ENCODE measurements at regions not wholly inside any gene's neighbourhood (a gene's known extent, or its start where the extent isn't known, plus 50 kb on each side); places are given as distances from the start of the nearest gene placed in this dataset.

GRCh38 chr11:33520112-33520511 is 180.5 kb downstream of the C11orf91 start:
- DNase-seq, result no peak

- no peak for DNase-seq
Observed at GRCh38 chr11:33515347-33515746, 185.3 kb downstream of the C11orf91 start.

GRCh38 chr11:33514079-33514925 is 186.3 kb downstream of the C11orf91 start:
- DNase-seq, result no peak

- no peak for DNase-seq
Observed at GRCh38 chr11:33509632-33510031, 191.0 kb downstream of the C11orf91 start.

- DNase-seq, result no peak
Observed at GRCh38 chr11:33507967-33508366, 192.7 kb downstream of the C11orf91 start.

GRCh38 chr11:33507356-33507755 is 193.3 kb downstream of the C11orf91 start:
- DNase-seq, result no peak

GRCh38 chr11:33505093-33505492 is 195.5 kb downstream of the C11orf91 start:
- no peak for DNase-seq

GRCh38 chr11:33500861-33501479 is 199.7 kb downstream of the C11orf91 start:
- no peak for DNase-seq

- DNase-seq, result no peak
Observed at GRCh38 chr11:33500332-33500731, 200.3 kb downstream of the C11orf91 start.

GRCh38 chr11:33492596-33492995 is 208.0 kb downstream of the C11orf91 start:
- no peak for DNase-seq

- no peak for DNase-seq
Observed at GRCh38 chr11:33490842-33491370, 209.7 kb downstream of the C11orf91 start.

- DNase-seq, result no peak
Observed at GRCh38 chr11:33488971-33489370, 211.7 kb downstream of the C11orf91 start.

GRCh38 chr11:33480626-33481025 is 220.0 kb downstream of the C11orf91 start:
- DNase-seq, result no peak

- no peak for DNase-seq
Observed at GRCh38 chr11:33479231-33479630, 221.4 kb downstream of the C11orf91 start.

- no peak for DNase-seq
Observed at GRCh38 chr11:33478111-33478573, 221.0 kb downstream of the HIPK3 start.

- no peak for DNase-seq
Observed at GRCh38 chr11:33476945-33477606, 219.9 kb downstream of the HIPK3 start.

- DNase-seq, result no peak
Observed at GRCh38 chr11:33475993-33476392, 218.8 kb downstream of the HIPK3 start.

GRCh38 chr11:33474866-33475265 is 217.7 kb downstream of the HIPK3 start:
- DNase-seq, result no peak

GRCh38 chr11:33471541-33471940 is 214.4 kb downstream of the HIPK3 start:
- no peak for DNase-seq

- no peak for DNase-seq
Observed at GRCh38 chr11:33467966-33468365, 210.8 kb downstream of the HIPK3 start.

- no peak for DNase-seq
Observed at GRCh38 chr11:33463059-33463458, 205.9 kb downstream of the HIPK3 start.

- DNase-seq, result no peak
Observed at GRCh38 chr11:33461369-33462125, 204.4 kb downstream of the HIPK3 start.

GRCh38 chr11:33457948-33458347 is 200.8 kb downstream of the HIPK3 start:
- no peak for DNase-seq

All from activated naive CD4-positive, alpha-beta T cell treated with Interleukin-2 at 50 U/mL for 16 hours (primary cell).